GF-D8 (cell line): ENCODE measurements at regions not wholly inside any gene's neighbourhood (a gene's known extent, or its start where the extent isn't known, plus 50 kb on each side); places are given as distances from the start of the nearest gene placed in this dataset.
"Not testable (repeated sequence)": the region's sequence is repeated elsewhere in the genome, so short reads cannot be mapped to it uniquely, and the experiment has no call there.

Source experiments
- DNase-seq: peaks from one replicate; lab custom pipeline; 2025; lab: John Stamatoyannopoulos, UW

DNA sequence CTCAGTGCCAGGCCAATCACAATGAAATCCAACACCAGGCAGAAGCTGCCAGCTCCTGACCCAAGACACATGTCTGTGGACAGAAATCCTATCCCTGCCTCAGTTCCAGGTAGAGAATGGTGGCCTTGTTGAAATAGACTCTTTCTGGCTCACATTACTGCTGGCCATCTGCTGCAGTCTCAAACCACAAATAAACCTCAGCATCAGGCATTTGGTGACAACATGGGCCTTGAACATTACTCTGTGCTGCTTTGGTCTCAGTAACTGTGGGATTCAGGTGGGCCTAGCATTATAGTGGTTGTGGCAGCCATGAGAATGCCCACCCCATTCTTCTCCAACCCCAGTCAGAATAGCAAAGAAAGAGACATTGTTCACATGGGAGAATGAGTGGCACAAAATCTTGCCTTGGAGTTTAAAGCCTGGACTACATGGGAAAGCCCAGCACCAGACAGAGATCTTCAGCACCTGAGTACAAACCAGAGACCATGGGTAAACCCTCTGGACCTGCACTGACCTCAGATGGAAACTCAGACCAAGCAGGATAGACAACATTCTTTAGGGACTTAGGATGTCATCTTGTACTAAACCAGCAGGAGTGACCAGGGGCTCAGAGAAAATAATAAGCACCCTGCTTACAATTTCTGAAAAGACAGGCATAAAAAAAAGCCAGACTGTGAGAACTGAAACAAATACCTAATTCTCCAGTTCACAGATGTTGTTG is 50.4 kb upstream of the TRAM1L1 start:
- no peak for DNase-seq

- no peak for DNase-seq
Observed at GRCh38 chr4:117137145-117137544, 51.8 kb upstream of the TRAM1L1 start.

GRCh38 chr4:117138732-117139131 is 53.4 kb upstream of the TRAM1L1 start:
- not testable (repeated sequence) for DNase-seq

DNA sequence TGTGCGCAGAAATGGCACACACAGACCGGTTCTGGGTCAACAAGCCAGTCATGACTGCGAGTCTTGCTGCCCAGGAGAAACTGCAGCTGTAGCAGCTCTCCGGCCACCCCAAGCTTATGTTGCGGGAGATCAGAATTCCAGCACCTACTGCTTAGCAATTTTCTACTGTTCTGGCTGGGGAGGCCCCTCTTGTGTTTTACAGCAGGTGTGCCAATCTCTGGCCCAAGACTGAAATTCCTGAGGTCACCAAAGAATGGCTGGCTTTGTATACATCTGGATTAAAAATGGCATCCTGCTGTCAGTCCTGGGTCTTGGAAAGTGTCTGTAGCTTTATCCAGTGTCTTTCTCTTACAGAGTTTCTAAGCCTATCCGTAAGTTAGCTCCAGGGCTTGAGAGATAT is 68.9 kb upstream of the TRAM1L1 start:
- DNase-seq, result no peak

DNA sequence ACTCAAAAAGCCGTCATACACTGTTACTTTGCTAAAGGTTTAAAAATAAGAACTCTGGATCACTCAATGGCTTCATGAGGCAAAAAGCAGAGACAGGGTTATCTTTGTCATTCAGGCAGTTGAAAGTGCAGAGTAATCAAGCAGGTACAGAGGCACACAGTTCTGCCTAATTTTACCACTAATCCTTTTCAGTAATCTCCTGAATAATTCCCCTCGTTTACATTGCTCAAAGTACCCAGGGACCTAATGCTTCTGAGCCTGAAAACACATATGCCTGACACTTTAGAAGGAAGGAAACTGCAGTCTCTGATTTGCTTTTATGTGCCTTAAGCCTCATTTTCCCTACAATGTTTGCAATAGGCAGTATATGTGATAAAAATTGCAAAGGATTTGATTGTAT is 71.4 kb upstream of the TRAM1L1 start:
- DNase-seq, result no peak

DNA sequence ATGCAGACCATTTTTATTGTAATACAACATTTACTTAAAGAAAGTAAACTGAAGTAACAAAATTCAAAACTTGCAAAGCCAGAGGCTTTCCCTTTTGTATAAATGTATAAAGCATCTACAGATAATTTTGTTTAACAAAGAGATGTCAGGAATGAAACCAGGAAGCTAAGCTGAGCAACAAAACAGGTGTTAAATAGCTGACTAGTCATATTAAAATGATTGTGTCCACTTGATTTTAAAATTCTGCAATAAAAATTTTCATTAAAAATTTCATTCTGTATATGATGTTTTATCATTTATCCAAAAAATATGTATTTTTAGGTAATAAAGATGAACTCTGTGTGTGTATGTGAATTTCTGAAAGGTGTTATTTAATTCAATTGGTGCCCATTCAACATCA is 72.0 kb upstream of the TRAM1L1 start:
- DNase-seq, result no peak

GRCh38 chr4:117162976-117163375 is 77.6 kb upstream of the TRAM1L1 start:
- no peak for DNase-seq

DNA sequence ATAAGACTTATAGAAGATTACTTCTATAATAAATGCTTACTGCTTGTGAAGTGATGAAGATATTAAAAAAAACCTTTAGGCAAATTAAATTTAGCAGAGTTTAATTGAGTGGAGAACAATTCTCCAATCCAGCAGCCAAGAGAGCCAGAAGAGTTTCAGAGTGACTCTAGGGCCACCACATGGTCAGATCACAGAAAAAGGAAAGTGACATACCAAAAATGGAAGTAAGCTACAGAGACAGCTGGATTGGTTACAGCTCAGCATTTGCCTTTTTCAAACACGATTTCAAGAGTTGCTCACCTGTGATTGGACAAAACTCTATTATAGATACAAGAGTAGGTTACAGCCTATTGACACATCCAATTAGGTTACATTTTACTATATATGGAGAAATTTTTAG is 79.0 kb upstream of the TRAM1L1 start:
- no peak for DNase-seq

DNA sequence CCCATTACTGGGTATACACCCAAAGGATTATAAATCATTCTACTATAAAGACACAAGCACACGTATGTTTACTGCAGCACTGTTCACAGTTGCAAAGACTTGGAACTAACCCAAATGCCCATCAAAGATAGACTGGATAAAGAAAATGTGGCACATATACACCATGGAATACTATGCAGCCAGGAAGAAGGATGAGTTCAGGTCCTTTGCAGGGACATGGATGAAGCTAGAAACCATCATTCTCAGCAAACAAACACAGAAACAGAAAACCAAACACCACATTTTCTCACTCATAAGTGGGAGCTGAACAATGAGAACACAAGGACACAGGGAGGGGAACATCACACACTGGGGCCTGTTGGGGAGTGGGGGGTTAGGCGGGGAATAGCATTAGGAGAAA is 90.0 kb upstream of the TRAM1L1 start:
- not testable (repeated sequence) for DNase-seq

DNA sequence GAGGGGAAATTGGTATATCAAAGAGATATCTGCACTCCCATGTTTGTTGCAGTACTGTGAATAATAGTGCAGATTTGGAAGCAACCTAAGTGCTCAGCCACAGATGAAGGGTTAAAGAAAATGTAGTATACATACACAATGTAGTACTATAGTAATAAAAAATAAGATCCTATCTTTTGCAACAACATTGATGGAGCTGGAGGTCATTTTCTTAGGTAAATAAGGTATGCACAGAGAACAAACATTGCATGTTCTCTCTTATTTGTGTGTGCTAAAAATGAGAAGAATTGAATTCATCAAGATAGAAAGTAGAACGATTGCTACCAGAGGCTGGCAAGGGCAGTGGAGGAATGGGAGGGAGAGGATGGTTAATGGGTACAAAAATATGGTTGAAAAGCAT is 117.9 kb upstream of the TRAM1L1 start:
- no peak for DNase-seq

DNA sequence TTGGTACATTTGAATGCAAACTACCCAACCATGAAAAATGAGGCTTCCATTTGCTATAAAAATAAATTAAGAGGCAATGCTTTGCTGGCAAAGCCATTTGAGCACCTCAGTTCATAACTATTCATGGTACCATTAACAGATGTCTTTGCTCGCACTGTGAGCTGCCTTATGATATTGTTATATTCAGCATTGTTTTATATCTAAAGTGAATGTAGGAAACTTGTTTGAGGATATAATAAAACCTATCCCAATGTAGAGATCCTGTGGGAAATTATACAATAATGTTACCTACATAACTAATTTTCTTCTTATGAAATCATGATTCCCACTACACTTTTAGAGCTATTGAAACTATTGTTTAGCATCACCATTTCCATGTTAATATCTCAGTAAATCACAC is 125.2 kb upstream of the TRAM1L1 start:
- no peak for DNase-seq

DNA sequence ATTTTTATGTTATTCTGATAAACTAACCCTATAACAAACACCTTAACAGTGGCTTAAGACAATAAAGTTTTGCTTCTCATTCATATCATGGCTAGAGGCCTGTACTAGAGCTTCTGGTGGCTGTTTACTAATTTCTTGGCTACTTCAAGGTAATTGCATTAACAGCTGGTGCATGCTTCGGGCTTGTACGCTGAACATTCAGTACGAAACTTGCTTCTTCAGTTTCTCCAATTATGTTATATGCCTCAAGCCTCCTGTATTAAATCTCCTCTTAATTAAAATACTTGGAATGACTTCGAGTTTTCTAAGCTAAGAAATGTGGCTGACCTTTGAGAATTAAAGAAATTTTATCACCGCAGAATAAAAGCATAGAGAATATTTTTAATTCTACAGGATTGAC is 138.9 kb upstream of the TRAM1L1 start:
- no peak for DNase-seq

DNA sequence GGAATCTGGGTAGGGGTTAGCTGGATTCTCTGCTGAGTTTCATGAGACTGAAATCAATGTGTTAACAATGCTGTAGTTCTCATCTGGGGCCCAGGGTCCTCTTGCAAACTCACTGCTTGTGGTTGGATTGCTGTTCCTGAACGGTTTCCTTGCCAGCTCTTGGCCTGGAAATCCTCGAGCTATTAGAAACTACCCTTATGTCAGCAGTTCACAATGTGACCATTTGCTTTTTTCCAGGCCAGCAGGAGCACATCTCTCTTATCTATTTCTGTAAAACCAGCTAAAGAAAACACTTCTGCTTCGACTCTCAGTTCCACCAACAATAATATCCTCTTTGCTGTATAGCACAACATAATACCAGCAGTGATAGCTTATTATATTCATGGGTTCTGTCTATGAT is 140.1 kb upstream of the TRAM1L1 start:
- no peak for DNase-seq

DNA sequence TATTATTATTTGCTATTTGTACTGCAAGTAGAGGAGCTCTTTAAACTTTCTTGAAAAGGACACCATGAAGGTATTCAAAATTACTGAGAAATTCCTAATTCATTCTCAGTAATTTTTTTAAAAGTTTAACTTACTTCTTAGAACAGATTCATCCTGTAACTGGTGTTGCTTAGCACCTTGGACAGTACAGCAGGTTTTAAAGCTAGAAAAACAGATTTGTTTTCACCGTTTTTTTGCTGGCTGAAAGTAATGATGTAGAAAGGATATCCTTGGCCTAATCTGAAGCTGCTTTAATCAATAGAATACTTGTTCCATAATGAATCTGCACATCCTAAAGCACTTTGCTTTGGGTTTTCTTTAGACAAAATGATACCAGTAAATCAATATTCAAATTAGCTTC is 142.5 kb upstream of the TRAM1L1 start:
- no peak for DNase-seq

GRCh38 chr4:117239434-117239833 is 154.1 kb upstream of the TRAM1L1 start:
- no peak for DNase-seq

- no peak for DNase-seq
Observed at GRCh38 chr4:117249333-117249732, 164.0 kb upstream of the TRAM1L1 start.

DNA sequence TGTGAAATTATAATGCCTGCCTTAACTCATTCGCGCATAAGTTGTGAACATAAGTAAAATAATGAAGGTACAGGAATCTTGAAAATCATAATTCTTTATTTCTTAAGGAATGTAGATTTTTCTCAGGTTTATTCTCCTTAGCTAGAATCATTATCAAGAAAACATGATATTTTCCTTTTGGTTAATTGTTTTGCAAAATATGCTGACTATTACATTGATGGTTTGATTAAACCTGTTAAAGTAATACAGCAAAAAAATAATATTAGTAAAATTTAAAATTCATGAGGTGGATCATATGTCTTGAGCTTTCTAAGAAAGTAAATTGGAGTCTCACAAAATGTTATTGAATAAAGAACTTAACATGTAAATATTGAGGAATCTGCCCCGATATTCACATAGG is 178.7 kb upstream of the TRAM1L1 start:
- DNase-seq, result no peak

- no peak for DNase-seq
Observed at GRCh38 chr4:117267317-117267716, 181.9 kb upstream of the TRAM1L1 start.

DNA sequence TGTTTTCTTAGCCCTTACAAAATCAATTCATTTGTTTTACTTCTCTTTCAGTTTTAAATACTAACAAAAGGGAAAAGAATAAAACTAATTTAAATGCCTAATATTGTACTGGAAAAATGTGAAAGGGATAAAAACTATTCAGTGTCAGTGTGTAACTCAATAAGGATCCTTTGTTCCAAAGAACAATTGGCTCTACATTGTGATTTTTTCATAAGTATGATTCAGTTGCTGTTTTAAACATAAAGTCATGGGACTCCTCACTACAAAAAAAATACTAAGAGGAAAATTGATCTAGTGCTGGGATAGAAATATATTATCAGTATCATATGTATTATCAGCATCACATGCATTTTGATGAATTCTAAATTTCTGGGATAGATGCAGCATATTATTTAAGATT is 199.4 kb upstream of the TRAM1L1 start:
- DNase-seq, result no peak

DNA sequence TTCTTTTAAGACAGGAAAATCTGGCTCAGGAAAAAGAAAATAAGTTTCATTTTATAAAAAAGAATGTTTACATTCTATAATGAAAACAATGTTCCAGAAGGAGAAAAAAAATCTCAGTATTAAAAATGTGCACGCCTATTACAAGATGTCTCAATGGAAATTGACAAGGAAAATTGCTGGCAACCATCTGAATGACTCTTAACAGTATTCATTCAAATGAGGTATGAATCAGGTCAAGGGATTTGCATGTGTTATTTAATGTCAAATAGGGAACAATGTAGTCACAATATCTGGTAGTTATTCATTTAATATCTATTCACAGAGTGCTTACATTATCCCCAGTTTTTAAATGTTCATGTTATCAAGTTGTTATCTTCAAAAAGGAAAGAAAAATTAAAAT is 208.4 kb upstream of the TRAM1L1 start:
- no peak for DNase-seq

DNA sequence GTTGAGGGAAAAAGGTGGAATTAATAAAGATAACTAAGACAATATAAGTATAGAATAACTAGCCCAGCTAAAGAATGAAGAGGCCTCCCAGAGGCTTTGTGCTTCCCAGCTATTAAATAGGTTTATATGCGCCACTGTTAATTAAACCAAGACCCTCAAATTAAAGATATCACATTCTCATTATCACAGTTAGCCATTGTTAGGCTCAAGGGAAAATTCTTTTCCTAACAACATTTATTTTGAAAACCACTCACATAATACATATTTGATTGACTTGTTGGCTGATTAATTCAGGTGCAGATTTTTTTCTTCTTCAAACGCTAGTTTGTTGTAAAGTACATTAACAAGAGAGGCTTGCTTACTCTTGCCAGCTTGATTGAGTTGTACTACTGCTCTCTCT is 216.8 kb upstream of the TRAM1L1 start:
- no peak for DNase-seq

- DNase-seq, result no peak
Observed at GRCh38 chr4:117311215-117311614, 225.8 kb upstream of the TRAM1L1 start.

DNA sequence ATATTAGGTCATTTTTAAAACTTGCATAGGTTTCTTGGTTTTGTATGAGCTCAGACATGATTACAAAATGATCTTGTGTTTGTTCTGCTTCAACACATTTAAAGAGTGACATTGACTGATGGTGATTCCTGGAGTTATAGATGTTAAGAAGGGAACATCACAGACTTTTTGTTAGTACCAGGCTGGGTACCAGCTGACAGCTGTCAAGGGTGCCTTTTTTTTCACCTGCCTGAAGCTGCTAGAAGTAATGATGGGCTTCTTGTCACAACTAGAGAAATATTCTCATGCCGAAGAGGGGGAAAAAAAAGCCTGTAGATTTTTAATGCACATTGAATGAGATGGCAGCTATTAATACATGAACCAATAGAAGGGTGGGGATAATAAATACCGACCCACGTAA is 226.6 kb upstream of the TRAM1L1 start:
- no peak for DNase-seq

GRCh38 chr4:117324851-117325491 is 239.6 kb upstream of the TRAM1L1 start:
- DNase-seq, result no peak
